GM21786 (cell line): ENCODE measurements at regions not wholly inside any gene's neighbourhood (a gene's known extent, or its start where the extent isn't known, plus 50 kb on each side); places are given as distances from the start of the nearest gene placed in this dataset.

ENCODE experiments used
- ATAC-seq: cut with Tn5 transposase; IDR thresholded peaks from one replicate; pipeline ENCODE4 v1.9.1; 2021; ENCODE audit not compliant: unreplicated experiment

DNA sequence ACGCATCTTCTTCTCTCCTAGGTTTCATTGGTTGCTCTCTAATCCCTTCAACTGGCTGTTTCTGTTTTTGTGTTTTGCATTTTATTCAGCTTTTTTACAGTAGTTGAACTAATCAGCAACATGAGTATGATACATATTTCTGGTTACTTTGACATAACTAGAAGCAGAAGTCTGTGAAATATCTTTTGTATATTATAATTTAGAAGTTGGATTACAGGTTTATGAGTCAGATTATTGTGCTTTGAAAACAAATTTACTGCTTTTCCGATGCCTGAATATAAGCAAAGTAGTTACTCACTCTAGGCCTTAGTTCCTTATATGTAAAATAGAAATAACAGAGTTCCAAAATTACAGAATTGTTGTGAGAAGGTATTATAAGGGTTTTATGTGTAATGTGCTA, 96.2 kb upstream of the MEOX2 start:
- ATAC-seq: no peak

DNA sequence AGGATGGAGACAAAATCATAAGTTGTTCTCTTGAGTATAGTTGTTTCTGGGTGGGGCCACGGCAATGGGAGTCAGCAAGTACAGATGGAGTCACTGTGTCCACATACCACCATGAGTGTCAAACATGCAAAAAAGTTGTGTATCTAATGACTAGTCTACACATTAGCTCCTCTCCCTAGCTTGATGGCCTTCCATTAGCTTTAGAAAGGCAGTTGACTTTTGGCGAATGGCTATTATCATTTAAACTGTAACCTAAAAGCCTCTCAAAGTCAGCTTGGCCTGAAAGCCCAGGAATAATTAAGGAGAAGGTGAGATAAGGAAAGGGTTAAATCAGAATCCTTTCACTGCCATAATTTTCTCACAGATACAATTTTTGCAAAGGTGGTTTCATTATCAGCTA, 95.5 kb upstream of the MEOX2 start:
- ATAC-seq: no peak

DNA sequence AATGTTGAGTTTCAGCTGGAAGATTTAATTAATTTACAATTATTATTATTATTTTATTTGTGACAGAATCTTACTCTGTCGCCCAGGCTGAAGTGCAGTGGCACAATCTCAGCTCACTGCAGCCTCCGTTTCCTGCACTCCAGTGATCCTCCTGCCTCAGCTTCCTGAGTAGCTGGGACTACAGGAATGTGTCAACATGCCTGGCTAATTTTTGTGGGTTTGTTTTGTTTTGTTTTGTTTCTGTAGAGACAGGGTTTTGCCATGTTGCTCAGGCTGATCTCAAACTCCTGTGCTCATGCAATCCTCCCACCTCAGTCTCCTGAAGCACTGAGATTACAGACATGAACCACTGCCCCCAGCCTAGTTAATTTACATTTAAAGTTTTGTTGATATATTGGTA, 93.8 kb upstream of the MEOX2 start:
- ATAC-seq: no peak

- ATAC-seq: no peak
Measured at GRCh38 chr7:15778191-15778590, 91.7 kb upstream of the MEOX2 start.

- ATAC-seq: no peak
Measured at GRCh38 chr7:15765753-15766152, 79.3 kb upstream of the MEOX2 start.

- no peak for ATAC-seq
Measured at GRCh38 chr7:15764851-15765382, 78.4 kb upstream of the MEOX2 start.

GRCh38 chr7:15764010-15764409, 77.5 kb upstream of the MEOX2 start:
- no peak for ATAC-seq

DNA sequence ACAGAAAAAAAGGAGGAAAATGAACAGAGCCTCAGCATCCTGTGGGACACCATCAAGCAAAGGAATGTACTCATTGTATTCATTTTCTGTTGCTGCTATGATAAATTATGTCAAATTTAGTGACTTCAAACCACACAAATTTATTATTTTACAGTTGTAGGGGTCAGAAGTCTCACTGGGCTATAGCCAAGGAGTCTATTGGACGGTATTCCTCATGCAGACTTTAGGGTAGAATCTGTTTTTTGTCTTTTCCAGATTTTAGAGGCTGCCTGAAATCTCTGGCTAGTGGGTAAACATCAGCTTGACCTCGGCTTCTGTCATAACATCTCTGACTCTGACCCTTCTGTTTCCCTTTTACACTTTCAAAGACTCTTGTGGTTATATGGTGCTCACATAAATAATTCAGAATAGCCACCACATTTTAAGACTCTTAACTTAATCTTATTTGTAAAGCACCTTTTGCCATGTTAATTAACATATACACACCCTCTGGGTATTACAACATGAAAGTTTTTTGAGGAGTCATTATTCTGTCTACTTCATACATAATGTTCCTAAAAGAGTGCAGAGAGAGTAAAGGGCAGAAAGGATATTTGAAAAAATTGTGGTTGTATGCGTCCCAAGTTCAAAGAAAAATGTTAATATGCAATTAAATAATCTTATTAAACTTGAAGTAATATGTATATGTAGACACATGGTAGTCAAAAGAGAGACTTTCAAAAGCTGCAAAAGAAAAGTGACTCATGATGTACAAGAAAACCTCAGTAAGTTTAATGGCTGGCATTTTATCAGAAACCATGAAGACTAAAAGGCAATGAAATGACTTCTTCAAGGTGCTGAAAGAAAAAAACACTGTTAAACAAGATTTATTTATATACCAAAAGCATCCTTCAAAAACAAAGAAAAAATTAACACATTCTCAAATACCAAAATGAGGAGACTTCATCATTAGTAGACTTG, 70.8 kb upstream of the MEOX2 start:
- no peak for ATAC-seq

GRCh38 chr7:15755061-15755460, 68.6 kb upstream of the MEOX2 start:
- no peak for ATAC-seq

- no peak for ATAC-seq
Measured at GRCh38 chr7:15753887-15754579, 67.5 kb upstream of the MEOX2 start.

DNA sequence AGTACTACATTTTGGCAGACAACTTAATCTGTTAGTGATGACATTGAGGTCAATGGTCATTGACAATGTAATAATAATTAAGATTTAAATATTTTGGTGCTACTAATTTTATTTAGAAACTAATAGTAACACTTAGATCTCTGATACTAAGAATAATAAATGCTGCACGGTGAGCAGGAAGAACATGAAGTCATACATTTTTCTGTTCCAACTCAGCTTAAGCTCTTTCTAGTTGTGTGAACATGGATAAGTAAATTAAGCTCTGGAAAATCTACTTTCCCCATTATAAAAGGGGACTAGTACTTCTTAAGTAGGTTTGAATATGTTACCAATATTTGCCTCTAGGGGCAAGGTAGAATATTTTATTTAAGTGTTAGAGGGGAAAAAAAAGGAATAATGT, 65.9 kb upstream of the MEOX2 start:
- no peak for ATAC-seq

GRCh38 chr7:15751191-15751701, 64.8 kb upstream of the MEOX2 start:
- no peak for ATAC-seq

DNA sequence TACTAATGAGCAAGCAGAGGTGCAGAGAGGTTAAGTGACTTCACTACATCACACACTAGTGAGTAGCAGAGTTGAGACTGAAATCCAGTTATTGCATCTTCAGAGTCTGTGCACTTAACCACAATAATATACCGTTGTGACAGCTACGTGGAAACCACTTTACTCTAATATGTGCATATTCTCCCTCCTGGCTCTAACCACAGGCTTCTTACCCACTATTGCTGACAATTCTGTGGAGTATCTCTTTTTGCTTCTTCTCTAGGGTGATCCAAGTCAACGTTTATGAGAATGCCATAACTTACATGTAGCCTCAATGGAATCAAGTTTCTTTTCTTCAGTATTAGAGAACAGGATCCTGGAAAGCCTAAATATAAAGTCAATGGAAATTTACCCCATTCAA, 64.2 kb upstream of the MEOX2 start:
- no peak for ATAC-seq

DNA sequence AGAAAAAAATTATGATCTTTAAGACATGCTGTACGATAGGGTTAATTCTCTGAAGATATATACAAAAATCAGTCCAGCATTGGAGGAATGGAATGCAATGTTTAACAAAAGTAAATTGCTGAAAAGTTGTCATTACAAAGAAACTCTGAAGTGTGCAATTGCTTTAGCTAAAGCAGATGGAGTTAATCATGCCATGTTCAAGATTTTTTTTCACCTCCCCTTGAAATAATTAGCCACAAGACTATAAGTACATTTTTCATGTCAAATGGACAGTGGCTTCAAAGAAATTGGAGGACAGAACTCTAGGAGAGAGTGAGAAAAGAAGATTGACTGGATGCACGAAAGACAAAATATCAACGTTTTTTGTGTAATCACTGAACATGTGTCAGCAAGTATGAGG, 63.1 kb upstream of the MEOX2 start:
- ATAC-seq: no peak

DNA sequence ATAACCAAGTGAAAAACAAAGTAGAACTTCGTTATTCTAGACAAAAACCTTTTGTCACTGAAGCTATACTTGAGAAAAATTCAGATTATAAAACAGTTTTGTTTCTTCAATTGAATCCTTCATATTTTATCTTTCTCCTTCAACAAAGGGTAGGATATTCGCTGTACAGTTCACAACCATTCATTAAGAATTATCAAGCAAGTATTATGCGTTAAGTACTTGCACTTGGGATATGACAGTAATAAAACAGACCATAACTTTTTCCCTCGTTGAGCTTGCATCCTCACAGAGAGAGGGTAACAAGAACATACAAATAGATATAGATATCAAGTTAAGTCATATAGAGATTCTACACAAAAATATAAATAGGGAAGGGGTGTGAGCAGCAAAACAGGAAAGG, 61.2 kb upstream of the MEOX2 start:
- no peak for ATAC-seq

- no peak for ATAC-seq
Measured at GRCh38 chr7:15747301-15747700, 60.8 kb upstream of the MEOX2 start.

DNA sequence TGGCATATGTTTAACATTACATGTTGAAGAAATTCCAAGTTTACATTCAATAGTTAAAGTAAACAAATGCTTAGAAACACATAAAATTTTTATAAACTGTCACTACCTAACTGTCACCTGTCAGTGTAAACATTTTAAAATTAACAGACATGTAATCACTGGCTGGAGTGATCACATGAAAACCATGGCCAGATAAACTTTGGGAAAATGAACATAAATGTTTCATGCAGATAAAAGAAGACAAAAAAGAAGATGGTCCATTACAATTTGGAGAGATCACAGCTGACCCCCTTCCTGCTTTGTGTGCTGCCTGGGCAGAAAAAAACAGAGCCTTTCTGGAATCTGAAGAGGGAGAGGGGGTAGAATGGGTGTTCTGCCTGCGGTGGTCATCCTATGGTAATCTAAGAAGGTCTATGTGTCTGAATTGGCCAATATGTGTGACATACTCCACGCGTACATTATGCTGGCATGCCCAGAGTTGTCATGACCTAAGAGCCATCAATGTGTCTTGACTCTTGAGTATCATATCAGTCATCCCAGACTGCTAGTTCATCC, 57.5 kb upstream of the MEOX2 start:
- no peak for ATAC-seq

DNA sequence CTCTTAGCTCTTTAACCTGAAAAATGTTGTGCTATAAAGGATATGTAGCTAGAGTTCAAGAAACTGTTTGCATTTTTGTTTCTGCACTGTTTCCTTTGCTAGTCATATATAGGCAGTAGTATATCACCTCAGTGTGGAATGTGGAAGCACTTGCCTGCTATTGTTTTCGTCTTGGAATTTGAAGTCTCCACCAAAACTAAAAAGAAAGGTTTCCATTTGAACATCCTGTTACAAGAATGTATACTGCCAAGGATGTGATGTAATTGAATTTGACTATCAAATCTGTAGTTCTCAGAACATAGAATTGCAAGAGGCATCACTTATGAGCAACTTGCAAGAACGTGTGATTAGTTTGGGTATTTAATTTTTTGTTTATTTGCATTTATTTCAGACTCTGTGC, 51.1 kb upstream of the MEOX2 start:
- no peak for ATAC-seq
